PFSK-1 (cell line): ENCODE measurements at regions not wholly inside any gene's neighbourhood (a gene's known extent, or its start where the extent isn't known, plus 50 kb on each side); places are given as distances from the start of the nearest gene placed in this dataset.

Experiments
- FOXP2 ChIP-seq: optimal IDR thresholded peaks from 2 replicates; pipeline ENCODE3; 2011; ENCODE audit warnings: borderline replicate concordance, control low read depth, inconsistent platforms; ENCODE audit not compliant: insufficient read depth; ENCODE audit errors: extremely low read length, extremely low read depth
- POLR2AphosphoS5 ChIP-seq: IDR thresholded peaks from 2 replicates; pipeline ENCODE4 v1.6.1; 2012; ENCODE audit warnings: low read depth, mild to moderate bottlenecking, control low read depth, low read length, moderate library complexity
- SIN3A ChIP-seq: IDR thresholded peaks from 2 replicates; pipeline ENCODE4 v1.6.1; 2012; ENCODE audit warnings: mild to moderate bottlenecking, low read length, moderate library complexity, borderline replicate concordance; ENCODE audit not compliant: insufficient read depth
- TAF1 ChIP-seq: IDR thresholded peaks from 2 replicates; pipeline ENCODE4 v1.6.1; 2012; ENCODE audit warnings: low read length, control low read depth, borderline replicate concordance; ENCODE audit not compliant: insufficient read depth
- TF ChIP-seq, protein P1 (sequence below), 2 experiments: IDR thresholded peaks; 2 replicates each; pipeline versions ENCODE4 v1.6.1 to v1.8.0; 2011 to 2012; ENCODE audit warnings: low read depth in 2 of 2, low read length in 2 of 2, control low read depth in 1 of 2, inconsistent platforms in 1 of 2, mild to moderate bottlenecking in 1 of 2, moderate library complexity in 1 of 2; ENCODE audit not compliant: insufficient read depth in 1 of 2

DNA sequence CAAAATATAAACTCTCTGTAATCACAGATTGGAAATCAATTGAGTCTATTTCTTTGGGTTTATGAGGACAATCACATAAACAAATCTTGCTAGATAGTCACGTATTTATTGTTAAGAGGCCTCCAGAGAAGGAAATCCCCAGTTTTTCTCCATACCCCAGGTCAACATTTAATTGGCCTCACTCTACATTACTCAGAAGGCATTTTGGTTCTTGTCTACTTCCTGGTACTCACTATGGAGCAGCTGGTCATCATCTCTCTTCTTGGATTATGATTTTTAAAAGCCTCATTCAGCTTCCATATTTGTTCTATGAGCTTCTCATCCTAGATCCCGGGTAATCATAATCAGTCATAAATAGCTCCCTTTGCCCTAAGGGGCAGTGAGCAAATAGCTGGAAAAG, 81.6 kb upstream of the LNX1 start:
- TF ChIP-seq, protein P1, sequence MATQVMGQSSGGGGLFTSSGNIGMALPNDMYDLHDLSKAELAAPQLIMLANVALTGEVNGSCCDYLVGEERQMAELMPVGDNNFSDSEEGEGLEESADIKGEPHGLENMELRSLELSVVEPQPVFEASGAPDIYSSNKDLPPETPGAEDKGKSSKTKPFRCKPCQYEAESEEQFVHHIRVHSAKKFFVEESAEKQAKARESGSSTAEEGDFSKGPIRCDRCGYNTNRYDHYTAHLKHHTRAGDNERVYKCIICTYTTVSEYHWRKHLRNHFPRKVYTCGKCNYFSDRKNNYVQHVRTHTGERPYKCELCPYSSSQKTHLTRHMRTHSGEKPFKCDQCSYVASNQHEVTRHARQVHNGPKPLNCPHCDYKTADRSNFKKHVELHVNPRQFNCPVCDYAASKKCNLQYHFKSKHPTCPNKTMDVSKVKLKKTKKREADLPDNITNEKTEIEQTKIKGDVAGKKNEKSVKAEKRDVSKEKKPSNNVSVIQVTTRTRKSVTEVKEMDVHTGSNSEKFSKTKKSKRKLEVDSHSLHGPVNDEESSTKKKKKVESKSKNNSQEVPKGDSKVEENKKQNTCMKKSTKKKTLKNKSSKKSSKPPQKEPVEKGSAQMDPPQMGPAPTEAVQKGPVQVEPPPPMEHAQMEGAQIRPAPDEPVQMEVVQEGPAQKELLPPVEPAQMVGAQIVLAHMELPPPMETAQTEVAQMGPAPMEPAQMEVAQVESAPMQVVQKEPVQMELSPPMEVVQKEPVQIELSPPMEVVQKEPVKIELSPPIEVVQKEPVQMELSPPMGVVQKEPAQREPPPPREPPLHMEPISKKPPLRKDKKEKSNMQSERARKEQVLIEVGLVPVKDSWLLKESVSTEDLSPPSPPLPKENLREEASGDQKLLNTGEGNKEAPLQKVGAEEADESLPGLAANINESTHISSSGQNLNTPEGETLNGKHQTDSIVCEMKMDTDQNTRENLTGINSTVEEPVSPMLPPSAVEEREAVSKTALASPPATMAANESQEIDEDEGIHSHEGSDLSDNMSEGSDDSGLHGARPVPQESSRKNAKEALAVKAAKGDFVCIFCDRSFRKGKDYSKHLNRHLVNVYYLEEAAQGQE (IDR thresholded peaks at IDR 0.05; ENCODE audit: insufficient read depth in 1 of 2, low read depth in 2 of 2, low read length in 2 of 2): no peak
- TF ChIP-seq TAF1 (no peak), SIN3A (no peak), POLR2AphosphoS5 (no peak), FOXP2 (no peak)

DNA sequence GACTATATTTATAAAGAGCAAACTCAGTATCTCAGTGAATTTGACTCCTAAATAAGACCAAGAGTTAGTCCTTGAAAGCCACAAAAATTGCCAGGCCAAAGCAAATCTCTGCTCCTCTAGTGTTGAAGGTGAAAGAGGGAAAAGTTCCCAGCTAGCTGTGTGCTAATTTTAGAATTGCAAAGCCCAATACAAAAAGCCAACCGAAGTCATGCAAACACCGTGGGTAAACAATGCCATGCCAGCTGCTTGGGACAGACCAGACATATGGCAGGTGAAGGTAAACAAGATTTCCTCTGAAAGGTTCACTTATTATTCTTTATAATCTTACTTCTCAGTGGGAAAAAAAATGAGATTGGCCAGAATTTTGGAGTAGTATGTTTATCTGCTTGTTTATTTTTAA, 80.5 kb upstream of the LNX1 start:
- TF ChIP-seq FOXP2 (no peak), TAF1 (no peak), SIN3A (no peak), POLR2AphosphoS5 (no peak)
- TF ChIP-seq, protein P1 (IDR thresholded peaks at IDR 0.05; ENCODE audit: insufficient read depth in 1 of 2, low read depth in 2 of 2, low read length in 2 of 2): no peak

DNA sequence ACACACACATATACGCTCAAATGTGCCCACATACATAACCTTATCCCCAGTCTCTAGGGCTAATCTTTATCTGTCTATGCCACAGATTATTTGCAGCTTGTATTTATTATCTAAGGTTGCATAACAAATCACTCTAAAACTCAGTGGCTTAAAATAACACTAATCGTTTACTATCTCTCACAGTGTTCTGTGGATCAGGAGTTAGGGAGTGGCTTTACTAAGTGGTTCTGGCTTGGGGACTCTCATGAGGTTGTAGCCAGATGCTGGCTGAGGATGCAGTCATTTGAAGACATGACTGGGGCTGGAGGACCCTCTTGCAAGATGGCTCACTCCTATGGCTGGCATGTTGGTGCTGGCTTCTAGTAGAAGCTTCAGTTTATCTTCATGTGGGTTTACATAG, 68.5 kb upstream of the LNX1 start:
- TF ChIP-seq, protein P1 (IDR thresholded peaks at IDR 0.05; ENCODE audit: insufficient read depth in 1 of 2, low read depth in 2 of 2, low read length in 2 of 2): no peak
- TF ChIP-seq TAF1 (no peak), FOXP2 (no peak), SIN3A (no peak), POLR2AphosphoS5 (no peak)

DNA sequence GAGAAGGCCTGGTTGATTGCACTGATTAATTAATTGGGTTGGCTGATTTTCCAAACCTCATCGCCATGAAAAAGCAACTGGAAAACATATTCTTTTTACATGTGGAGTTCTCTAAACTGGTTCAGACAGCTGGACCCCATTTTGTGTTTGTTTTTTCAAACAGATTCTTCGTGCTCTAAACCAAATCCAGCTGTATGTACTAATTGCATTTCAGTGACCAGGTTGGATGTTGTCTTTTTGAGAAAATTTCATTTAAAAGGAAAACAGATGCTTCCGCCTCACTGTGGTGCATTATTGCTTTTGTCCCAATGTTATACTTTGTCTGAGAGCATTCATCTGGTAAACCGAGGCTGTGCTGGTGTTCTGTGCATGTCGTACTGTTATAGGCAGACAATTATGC, 67.8 kb upstream of the LNX1 start:
- no peak for TF ChIP-seq SIN3A
- TF ChIP-seq POLR2AphosphoS5: no peak
- TF ChIP-seq, protein P1 (IDR thresholded peaks at IDR 0.05; ENCODE audit: insufficient read depth in 1 of 2, low read depth in 2 of 2, low read length in 2 of 2): no peak
- no peak for TF ChIP-seq TAF1
- no peak for TF ChIP-seq FOXP2

DNA sequence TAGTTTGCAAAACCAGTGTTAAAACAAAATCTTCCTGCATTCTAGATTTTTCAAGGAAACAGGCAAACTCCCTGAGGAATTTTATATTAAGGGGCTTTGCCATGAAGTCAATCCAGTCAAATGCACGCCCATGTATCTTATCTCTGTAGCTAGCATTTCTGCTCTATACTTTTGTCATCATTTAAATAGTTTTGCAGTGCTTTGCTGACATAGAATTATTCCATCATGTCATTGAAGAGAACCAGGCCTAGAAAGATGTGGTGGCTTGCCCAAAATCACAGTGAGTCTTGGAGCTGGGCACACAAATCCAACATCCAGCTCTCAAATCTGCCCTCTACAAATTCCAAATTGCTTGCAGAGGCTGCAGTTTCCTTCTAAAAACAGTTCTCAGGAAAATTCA, 66.7 kb upstream of the LNX1 start:
- TF ChIP-seq FOXP2 (no peak), TAF1 (no peak), SIN3A (no peak)
